ENCODE measurements at regions not wholly inside any gene's neighbourhood (a gene's known extent, or its start where the extent isn't known, plus 50 kb on each side); places are given as distances from the start of the nearest gene placed in this dataset.
A peak's percentile ranks its signal among the peaks of the same experiment; 100 is the strongest.

- DNase-seq (ENCODE audit: low read depth in 2 of 2): no peak
These were observed 133.9 kb upstream of the MTAP start for GRCh38 chr9:21668516-21668915.

GRCh38 chr9:21669701-21670100 is 132.7 kb upstream of the MTAP start:
- DNase-seq (ENCODE audit: low read depth in 2 of 2): no peak

GRCh38 chr9:21670374-21670773 is 132.1 kb upstream of the MTAP start:
- no peak for DNase-seq (ENCODE audit: low read depth in 2 of 2)

- no peak for DNase-seq (ENCODE audit: low read depth in 2 of 2)
These were observed 130.3 kb upstream of the MTAP start for GRCh38 chr9:21672140-21672539.

- DNase-seq (ENCODE audit: low read depth in 2 of 2): no peak
These were observed 129.7 kb upstream of the MTAP start for GRCh38 chr9:21672761-21673160.

GRCh38 chr9:21674894-21675293 is 127.5 kb upstream of the MTAP start:
- no peak for DNase-seq (ENCODE audit: low read depth in 2 of 2)

- no peak for DNase-seq (ENCODE audit: low read depth in 2 of 2)
These were observed 125.0 kb upstream of the MTAP start for GRCh38 chr9:21677387-21677786.

- no peak for DNase-seq (ENCODE audit: low read depth in 2 of 2)
These were observed 124.6 kb upstream of the MTAP start for GRCh38 chr9:21677834-21678233.

GRCh38 chr9:21679432-21679831 is 123.0 kb upstream of the MTAP start:
- DNase-seq (ENCODE audit: low read depth in 2 of 2): no peak

- DNase-seq (ENCODE audit: low read depth in 2 of 2): no peak
These were observed 121.8 kb upstream of the MTAP start for GRCh38 chr9:21680590-21680989.

GRCh38 chr9:21681641-21682040 is 120.8 kb upstream of the MTAP start:
- no peak for DNase-seq (ENCODE audit: low read depth in 2 of 2)

- DNase-seq (ENCODE audit: low read depth in 2 of 2): no peak
These were observed 120.1 kb upstream of the MTAP start for GRCh38 chr9:21682381-21682780.

GRCh38 chr9:21682981-21683380 is 119.5 kb upstream of the MTAP start:
- DNase-seq (ENCODE audit: low read depth in 2 of 2): no peak

- no peak for DNase-seq (ENCODE audit: low read depth in 2 of 2)
These were observed 118.8 kb upstream of the MTAP start for GRCh38 chr9:21683484-21684175.

- DNase-seq (ENCODE audit: low read depth in 2 of 2): no peak
These were observed 118.2 kb upstream of the MTAP start for GRCh38 chr9:21684231-21684630.

GRCh38 chr9:21684831-21685362 is 117.5 kb upstream of the MTAP start:
- peak; percentile 42 to 52 for DNase-seq (ENCODE audit: low read depth in 2 of 2)

- DNase-seq (ENCODE audit: low read depth in 2 of 2): no peak
These were observed 116.9 kb upstream of the MTAP start for GRCh38 chr9:21685502-21685901.

- DNase-seq (ENCODE audit: low read depth in 2 of 2): no peak
These were observed 115.7 kb upstream of the MTAP start for GRCh38 chr9:21686738-21687137.

GRCh38 chr9:21687351-21687750 is 115.1 kb upstream of the MTAP start:
- DNase-seq (ENCODE audit: low read depth in 2 of 2): no peak

- DNase-seq (ENCODE audit: low read depth in 2 of 2): no peak
These were observed 114.0 kb upstream of the MTAP start for GRCh38 chr9:21688108-21689102.

- DNase-seq (ENCODE audit: low read depth in 2 of 2): no peak
These were observed 112.6 kb upstream of the MTAP start for GRCh38 chr9:21689854-21690253.

GRCh38 chr9:21690561-21690960 is 111.9 kb upstream of the MTAP start:
- DNase-seq (ENCODE audit: low read depth in 2 of 2): no peak

- DNase-seq (ENCODE audit: low read depth in 2 of 2): no peak
These were observed 110.0 kb upstream of the MTAP start for GRCh38 chr9:21692390-21692789.

Measured in stimulated activated CD4-positive, alpha-beta T cell treated with anti-CD3 and anti-CD28 coated beads, Interleukin-15, amount 100 ng/mL, for 48 hours (primary cell).